ENCODE measurements at regions not wholly inside any gene's neighbourhood (a gene's known extent, or its start where the extent isn't known, plus 50 kb on each side); places are given as distances from the start of the nearest gene placed in this dataset.
A peak's percentile ranks its signal among the peaks of the same experiment; 100 is the strongest.

- H3K4me3 ChIP-seq (ENCODE audit: low read depth, low read length): no peak overlapping the region
- no peak overlapping the region for H4K12ac ChIP-seq (ENCODE audit: low read depth, low read length)
- peaks cover 0 to 3% of the 10 kb centered on the region in 2 experiments for H3K4me1 ChIP-seq (ENCODE audit: control insufficient read depth in 1 of 2, insufficient read depth in 2 of 2, low read length in 2 of 2)
- H3K9me3 ChIP-seq (ENCODE audit: insufficient read depth, low read depth, low read length): peaks cover 10% of the 10 kb centered on the region
- no peak overlapping the region for H4K8ac ChIP-seq (ENCODE audit: low read depth, low read length)
- H3K4me2 ChIP-seq (ENCODE audit: low read length): no peak overlapping the region
- H3K4ac ChIP-seq (ENCODE audit: low read depth, low read length): no peak overlapping the region
- no peaks in the 10 kb centered on the region for H3K79me2 ChIP-seq (ENCODE audit: control insufficient read depth, insufficient read depth, low read length, poor library complexity)
- no peak overlapping the region for H2BK12ac ChIP-seq (ENCODE audit: low read length)
- H3K18ac ChIP-seq (ENCODE audit: low read length): no peak overlapping the region
- no peaks in the 10 kb centered on the region for H3K79me1 ChIP-seq (ENCODE audit: low read length)
- H3K27me3 ChIP-seq (ENCODE audit: insufficient read depth, low read length): no peaks in the 10 kb centered on the region
- no peak overlapping the region for H3K14ac ChIP-seq (ENCODE audit: low read length)
- H3K36me3 ChIP-seq (ENCODE audit: control insufficient read depth in 1 of 2, insufficient read depth in 2 of 2, low read length in 2 of 2): no peaks in the 10 kb centered on the region
- no peak overlapping the region for H2BK120ac ChIP-seq (ENCODE audit: insufficient read depth, low read length, poor library complexity)
- no peak overlapping the region for H3K27ac ChIP-seq (ENCODE audit: low read depth, low read length)
- H2AK5ac ChIP-seq (ENCODE audit: low read length): no peak overlapping the region
- H4K91ac ChIP-seq (ENCODE audit: low read depth, low read length): no peak overlapping the region
- no peak overlapping the region for H3K23ac ChIP-seq (ENCODE audit: low read length)
- no peak overlapping the region for H2AFZ ChIP-seq (ENCODE audit: insufficient read depth, low read length, poor library complexity)
- H2BK5ac ChIP-seq (ENCODE audit: low read depth, low read length, poor library complexity): no peak overlapping the region
- no CpG with 5 or more reads among the region's 31 CpGs for WGBS (ENCODE audit: extremely low coverage, insufficient coverage, insufficient read length)
- no peak for DNase-seq
- H3K9ac ChIP-seq (ENCODE audit: low read length): no peak overlapping the region
These were observed 62.7 kb downstream of the RTP5 start for GRCh38 chr2:241931976-241932898.

- Histone ChIP-seq H2BK5ac (ENCODE audit: low read depth, low read length, poor library complexity) (no peak overlapping the region), H4K91ac (ENCODE audit: low read depth, low read length) (no peak overlapping the region), H3K27me3 (ENCODE audit: insufficient read depth, low read length) (no peaks in the 10 kb centered on the region), H3K9me3 (ENCODE audit: insufficient read depth, low read depth, low read length) (peaks cover 11% of the 10 kb centered on the region), H4K12ac (ENCODE audit: low read depth, low read length) (no peak overlapping the region), H3K14ac (ENCODE audit: low read length) (no peak overlapping the region), H4K8ac (ENCODE audit: low read depth, low read length) (no peak overlapping the region), H3K4me3 (ENCODE audit: low read depth, low read length) (no peak overlapping the region), H3K36me3 (ENCODE audit: control insufficient read depth in 1 of 2, insufficient read depth in 2 of 2, low read length in 2 of 2) (no peaks in the 10 kb centered on the region), H2AK5ac (ENCODE audit: low read length) (no peak overlapping the region), H2BK12ac (ENCODE audit: low read length) (no peak overlapping the region), H2AFZ (ENCODE audit: insufficient read depth, low read length, poor library complexity) (no peak overlapping the region), H3K23ac (ENCODE audit: low read length) (no peak overlapping the region), H2BK120ac (ENCODE audit: insufficient read depth, low read length, poor library complexity) (no peak overlapping the region), H3K18ac (ENCODE audit: low read length) (no peak overlapping the region), H3K27ac (ENCODE audit: low read depth, low read length) (no peak overlapping the region), H3K79me2 (ENCODE audit: control insufficient read depth, insufficient read depth, low read length, poor library complexity) (no peaks in the 10 kb centered on the region), H3K4me2 (ENCODE audit: low read length) (no peak overlapping the region), H3K9ac (ENCODE audit: low read length) (no peak overlapping the region), H3K79me1 (ENCODE audit: low read length) (no peaks in the 10 kb centered on the region), H3K4ac (ENCODE audit: low read depth, low read length) (no peak overlapping the region), H3K4me1 (ENCODE audit: control insufficient read depth in 1 of 2, insufficient read depth in 2 of 2, low read length in 2 of 2) (peaks cover 0 to 3% of the 10 kb centered on the region in 2 experiments)
- no CpG with 5 or more reads among the region's 9 CpGs for WGBS (ENCODE audit: extremely low coverage, insufficient coverage, insufficient read length)
- DNase-seq: peak; percentile 95
These were observed 63.3 kb downstream of the RTP5 start for GRCh38 chr2:241932899-241933178.

GRCh38 chr2:241933179-241933911 is 63.8 kb downstream of the RTP5 start:
- H3K27ac ChIP-seq (ENCODE audit: low read depth, low read length): no peak overlapping the region
- no peak overlapping the region for H3K4ac ChIP-seq (ENCODE audit: low read depth, low read length)
- H3K14ac ChIP-seq (ENCODE audit: low read length): no peak overlapping the region
- H4K8ac ChIP-seq (ENCODE audit: low read depth, low read length): no peak overlapping the region
- no CpG with 5 or more reads among the region's 11 CpGs for WGBS (ENCODE audit: extremely low coverage, insufficient coverage, insufficient read length)
- peaks cover 11% of the 10 kb centered on the region for H3K9me3 ChIP-seq (ENCODE audit: insufficient read depth, low read depth, low read length)
- no peaks in the 10 kb centered on the region for H3K27me3 ChIP-seq (ENCODE audit: insufficient read depth, low read length)
- no peak overlapping the region for H3K23ac ChIP-seq (ENCODE audit: low read length)
- peak; percentile 78 to 95 for DNase-seq
- peaks cover 0 to 3% of the 10 kb centered on the region in 2 experiments for H3K4me1 ChIP-seq (ENCODE audit: control insufficient read depth in 1 of 2, insufficient read depth in 2 of 2, low read length in 2 of 2)
- H3K79me2 ChIP-seq (ENCODE audit: control insufficient read depth, insufficient read depth, low read length, poor library complexity): no peaks in the 10 kb centered on the region
- H3K4me2 ChIP-seq (ENCODE audit: low read length): no peak overlapping the region
- no peak overlapping the region for H3K9ac ChIP-seq (ENCODE audit: low read length)
- H4K12ac ChIP-seq (ENCODE audit: low read depth, low read length): no peak overlapping the region
- no peaks in the 10 kb centered on the region for H3K79me1 ChIP-seq (ENCODE audit: low read length)
- H2AFZ ChIP-seq (ENCODE audit: insufficient read depth, low read length, poor library complexity): no peak overlapping the region
- no peak overlapping the region for H2AK5ac ChIP-seq (ENCODE audit: low read length)
- H3K36me3 ChIP-seq (ENCODE audit: control insufficient read depth in 1 of 2, insufficient read depth in 2 of 2, low read length in 2 of 2): no peaks in the 10 kb centered on the region
- no peak overlapping the region for H2BK5ac ChIP-seq (ENCODE audit: low read depth, low read length, poor library complexity)
- no peak overlapping the region for H3K4me3 ChIP-seq (ENCODE audit: low read depth, low read length)
- H4K91ac ChIP-seq (ENCODE audit: low read depth, low read length): no peak overlapping the region
- no peak overlapping the region for H2BK12ac ChIP-seq (ENCODE audit: low read length)
- no peak overlapping the region for H3K18ac ChIP-seq (ENCODE audit: low read length)
- H2BK120ac ChIP-seq (ENCODE audit: insufficient read depth, low read length, poor library complexity): no peak overlapping the region

- H4K12ac ChIP-seq (ENCODE audit: low read depth, low read length): no peak overlapping the region
- H3K79me1 ChIP-seq (ENCODE audit: low read length): no peaks in the 10 kb centered on the region
- no peak overlapping the region for H3K4me3 ChIP-seq (ENCODE audit: low read depth, low read length)
- H3K9ac ChIP-seq (ENCODE audit: low read length): no peak overlapping the region
- peaks cover 0 to 3% of the 10 kb centered on the region in 2 experiments for H3K4me1 ChIP-seq (ENCODE audit: control insufficient read depth in 1 of 2, insufficient read depth in 2 of 2, low read length in 2 of 2)
- H2BK120ac ChIP-seq (ENCODE audit: insufficient read depth, low read length, poor library complexity): no peak overlapping the region
- H3K79me2 ChIP-seq (ENCODE audit: control insufficient read depth, insufficient read depth, low read length, poor library complexity): no peaks in the 10 kb centered on the region
- H3K18ac ChIP-seq (ENCODE audit: low read length): no peak overlapping the region
- peaks cover 17% of the 10 kb centered on the region for H3K9me3 ChIP-seq (ENCODE audit: insufficient read depth, low read depth, low read length)
- H3K27me3 ChIP-seq (ENCODE audit: insufficient read depth, low read length): no peaks in the 10 kb centered on the region
- DNase-seq: peak in 1 of 2 donors; percentile 75
- no peak overlapping the region for H2AFZ ChIP-seq (ENCODE audit: insufficient read depth, low read length, poor library complexity)
- H3K4me2 ChIP-seq (ENCODE audit: low read length): no peak overlapping the region
- H3K36me3 ChIP-seq (ENCODE audit: control insufficient read depth in 1 of 2, insufficient read depth in 2 of 2, low read length in 2 of 2): no peaks in the 10 kb centered on the region
- WGBS (ENCODE audit: extremely low coverage, insufficient coverage, insufficient read length): no CpG with 5 or more reads among the region's 1 CpG
- no peak overlapping the region for H3K4ac ChIP-seq (ENCODE audit: low read depth, low read length)
- no peak overlapping the region for H4K8ac ChIP-seq (ENCODE audit: low read depth, low read length)
- no peak overlapping the region for H2BK5ac ChIP-seq (ENCODE audit: low read depth, low read length, poor library complexity)
- no peak overlapping the region for H4K91ac ChIP-seq (ENCODE audit: low read depth, low read length)
- H2BK12ac ChIP-seq (ENCODE audit: low read length): no peak overlapping the region
- no peak overlapping the region for H3K14ac ChIP-seq (ENCODE audit: low read length)
- H2AK5ac ChIP-seq (ENCODE audit: low read length): no peak overlapping the region
- H3K23ac ChIP-seq (ENCODE audit: low read length): no peak overlapping the region
- H3K27ac ChIP-seq (ENCODE audit: low read depth, low read length): no peak overlapping the region
These were observed 65.8 kb downstream of the RTP5 start for GRCh38 chr2:241935314-241935713.

Data from trophoblast cell (in vitro differentiated cells and primary cell).